Ectodermal cell (in vitro differentiated cells): ENCODE measurements at regions not wholly inside any gene's neighbourhood (a gene's known extent, or its start where the extent isn't known, plus 50 kb on each side); places are given as distances from the start of the nearest gene placed in this dataset.

Experiments used
- H3K27ac ChIP-seq: 2 replicates; pipeline ENCODE4 v1.7.0; 2013; ENCODE audit warnings: mild to moderate bottlenecking, low read depth, low read length; ENCODE audit not compliant: insufficient read depth, poor library complexity, severe bottlenecking
- H3K27me3 ChIP-seq: 2 replicates; pipeline ENCODE4 v1.7.0; 2013; ENCODE audit warnings: mild to moderate bottlenecking, low read length; ENCODE audit not compliant: insufficient read depth, control insufficient read depth, poor library complexity, severe bottlenecking
- H3K36me3 ChIP-seq: one replicate; pipeline ENCODE4 v1.7.0; 2013; ENCODE audit warnings: low read length; ENCODE audit not compliant: control insufficient read depth, insufficient read depth
- H3K4me1 ChIP-seq: one replicate; pipeline ENCODE4 v1.7.0; 2013; ENCODE audit warnings: low read length; ENCODE audit not compliant: control insufficient read depth, insufficient read depth
- H3K4me3 ChIP-seq: 2 replicates; pipeline ENCODE4 v1.7.0; 2013; ENCODE audit warnings: low read depth, low read length, control low read depth; ENCODE audit not compliant: insufficient read depth
- H3K9me3 ChIP-seq: 2 replicates; pipeline ENCODE4 v1.7.0; 2013; ENCODE audit warnings: mild to moderate bottlenecking, low read length, moderate library complexity; ENCODE audit not compliant: control insufficient read depth
- WGBS, 2 experiments: methylation state at CpG; one replicate each; pipeline ENCODE4 v1.1.7; 2013; ENCODE audit warnings: missing lambda C conversion rate in 2 of 2; 5-methylcytosine and 5-hydroxymethylcytosine counted together

GRCh38 chr2:58584606-58585118, 343.5 kb upstream of the FANCL start:
- Histone ChIP-seq H3K27ac (no peak overlapping the region), H3K27me3 (no peaks in the 10 kb centered on the region), H3K36me3 (no peaks in the 10 kb centered on the region), H3K9me3 (no peaks in the 10 kb centered on the region), H3K4me1 (no peaks in the 10 kb centered on the region), H3K4me3 (no peak overlapping the region)
- 89 to 92% methylated on average over 1 to 3 of the region's 4 CpGs for WGBS, 2 experiments

- no peak overlapping the region for H3K27ac ChIP-seq
- no peaks in the 10 kb centered on the region for H3K27me3 ChIP-seq
- H3K9me3 ChIP-seq = no peaks in the 10 kb centered on the region
- H3K36me3 ChIP-seq = no peaks in the 10 kb centered on the region
- H3K4me1 ChIP-seq = no peaks in the 10 kb centered on the region
- no peak overlapping the region for H3K4me3 ChIP-seq
- 93 to 96% methylated on average over 2 of the region's 2 CpGs for WGBS, 2 experiments
Measured at GRCh38 chr2:58578276-58578675, 337.2 kb upstream of the FANCL start.

DNA sequence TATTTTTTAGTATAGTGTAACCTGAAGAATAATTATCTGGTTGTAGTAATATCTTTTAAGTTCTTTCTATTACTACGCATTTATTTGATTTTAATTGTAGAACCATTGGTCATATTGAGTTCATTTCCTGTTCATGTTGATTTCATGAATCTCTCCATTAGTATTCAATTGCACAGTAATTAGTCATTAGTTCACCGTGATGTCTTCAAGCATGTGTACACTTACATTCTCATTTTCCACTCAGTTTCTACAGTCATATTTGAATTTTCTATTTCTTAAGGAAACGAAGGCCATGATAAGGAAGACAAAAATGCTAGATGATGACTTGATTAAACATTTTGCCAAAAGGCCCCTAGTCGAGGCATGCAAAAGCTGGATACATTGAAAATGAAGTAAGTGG, 333.7 kb upstream of the FANCL start:
- Histone ChIP-seq H3K27me3 (no peaks in the 10 kb centered on the region), H3K27ac (no peak overlapping the region), H3K4me1 (no peaks in the 10 kb centered on the region), H3K36me3 (no peaks in the 10 kb centered on the region), H3K4me3 (no peak overlapping the region), H3K9me3 (no peaks in the 10 kb centered on the region)
- 85 to 88% methylated on average over 3 to 4 of the region's 4 CpGs for WGBS, 2 experiments

GRCh38 chr2:58572731-58573130, 331.6 kb upstream of the FANCL start:
- Histone ChIP-seq H3K36me3 (no peaks in the 10 kb centered on the region), H3K4me3 (no peak overlapping the region), H3K27me3 (no peaks in the 10 kb centered on the region), H3K4me1 (no peaks in the 10 kb centered on the region), H3K9me3 (no peaks in the 10 kb centered on the region), H3K27ac (no peak overlapping the region)
- 90 to 95% methylated on average over 2 to 3 of the region's 3 CpGs for WGBS, 2 experiments

GRCh38 chr2:58571181-58571852, 330.2 kb upstream of the FANCL start:
- H3K4me3 ChIP-seq = no peak overlapping the region
- H3K27ac ChIP-seq = no peak overlapping the region
- H3K27me3 ChIP-seq = no peaks in the 10 kb centered on the region
- WGBS, 2 experiments = 39 to 46% methylated on average over 9 to 10 of the region's 10 CpGs
- H3K9me3 ChIP-seq = no peaks in the 10 kb centered on the region
- H3K4me1 ChIP-seq = no peaks in the 10 kb centered on the region
- no peaks in the 10 kb centered on the region for H3K36me3 ChIP-seq

GRCh38 chr2:58569475-58570185, 328.5 kb upstream of the FANCL start:
- H3K27ac ChIP-seq = no peak overlapping the region
- H3K4me1 ChIP-seq = no peaks in the 10 kb centered on the region
- no peaks in the 10 kb centered on the region for H3K9me3 ChIP-seq
- H3K4me3 ChIP-seq = no peak overlapping the region
- H3K36me3 ChIP-seq = no peaks in the 10 kb centered on the region
- 50 to 65% methylated on average over 3 to 4 of the region's 7 CpGs for WGBS, 2 experiments
- H3K27me3 ChIP-seq = no peaks in the 10 kb centered on the region

GRCh38 chr2:58568901-58569300, 327.8 kb upstream of the FANCL start:
- Histone ChIP-seq H3K36me3 (no peaks in the 10 kb centered on the region), H3K27ac (no peak overlapping the region), H3K4me1 (no peaks in the 10 kb centered on the region), H3K9me3 (no peaks in the 10 kb centered on the region), H3K27me3 (no peaks in the 10 kb centered on the region), H3K4me3 (no peak overlapping the region)
- WGBS, 2 experiments = 91 to 93% methylated on average over 2 of the region's 2 CpGs

DNA sequence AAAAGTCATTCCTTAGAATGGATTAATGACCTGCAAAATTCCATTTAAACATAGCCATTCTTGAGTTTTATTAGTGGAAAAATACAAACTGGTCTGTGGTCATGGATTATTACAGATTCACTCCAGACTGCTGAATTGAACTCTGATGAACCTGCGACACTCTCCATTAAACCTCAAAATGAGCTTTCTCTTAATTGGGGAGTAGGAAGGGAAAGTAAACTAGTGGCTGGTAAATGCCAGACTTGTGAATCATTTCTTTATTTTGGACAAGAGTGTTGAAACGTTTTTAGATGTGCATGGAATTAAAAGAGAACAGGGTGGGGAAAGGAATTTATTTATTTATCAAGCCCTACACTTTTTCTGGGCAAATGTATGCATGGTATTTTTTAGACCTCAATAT, 321.2 kb upstream of the FANCL start:
- 72 to 80% methylated on average over 2 of the region's 2 CpGs for WGBS, 2 experiments
- Histone ChIP-seq H3K27me3 (no peaks in the 10 kb centered on the region), H3K4me1 (peaks cover 3% of the 10 kb centered on the region), H3K4me3 (no peak overlapping the region), H3K36me3 (no peaks in the 10 kb centered on the region), H3K9me3 (no peaks in the 10 kb centered on the region), H3K27ac (no peak overlapping the region)

- no peak overlapping the region for H3K4me3 ChIP-seq
- 90% methylated on average over 3 of the region's 3 CpGs; no CpG with 5 or more reads in 1 of the 2 experiments for WGBS, 2 experiments
- no peaks in the 10 kb centered on the region for H3K36me3 ChIP-seq
- peaks cover 3% of the 10 kb centered on the region for H3K4me1 ChIP-seq
- H3K27ac ChIP-seq = no peak overlapping the region
- no peaks in the 10 kb centered on the region for H3K27me3 ChIP-seq
- H3K9me3 ChIP-seq = no peaks in the 10 kb centered on the region
Measured at GRCh38 chr2:58560531-58560930, 319.4 kb upstream of the FANCL start.

DNA sequence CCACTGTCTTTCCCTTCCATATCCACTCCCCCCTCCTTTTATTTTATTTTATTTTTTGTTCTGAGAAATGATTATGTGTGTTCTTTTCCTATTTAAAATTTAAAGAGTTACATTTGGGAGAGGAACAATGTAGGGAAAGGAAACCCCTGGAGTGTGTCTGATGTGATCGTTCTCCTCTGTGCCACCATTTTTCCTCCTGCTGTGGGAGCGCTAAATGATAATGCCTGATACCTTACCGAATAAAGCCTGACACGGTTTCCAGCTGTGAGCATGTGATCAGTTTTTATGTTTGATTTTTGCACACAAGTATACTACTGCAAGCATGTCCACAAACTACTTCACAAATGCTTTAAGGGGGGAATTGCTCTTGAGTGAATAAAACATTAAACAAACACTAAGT, 317.8 kb upstream of the FANCL start:
- no peaks in the 10 kb centered on the region for H3K36me3 ChIP-seq
- H3K9me3 ChIP-seq = no peaks in the 10 kb centered on the region
- H3K27ac ChIP-seq = no peak overlapping the region
- H3K27me3 ChIP-seq = no peaks in the 10 kb centered on the region
- 18 to 43% methylated on average over 2 to 4 of the region's 4 CpGs for WGBS, 2 experiments
- H3K4me1 ChIP-seq = peaks cover 3% of the 10 kb centered on the region
- H3K4me3 ChIP-seq = no peak overlapping the region
